ENCODE measurements at regions not wholly inside any gene's neighbourhood (a gene's known extent, or its start where the extent isn't known, plus 50 kb on each side); places are given as distances from the start of the nearest gene placed in this dataset.

DNA sequence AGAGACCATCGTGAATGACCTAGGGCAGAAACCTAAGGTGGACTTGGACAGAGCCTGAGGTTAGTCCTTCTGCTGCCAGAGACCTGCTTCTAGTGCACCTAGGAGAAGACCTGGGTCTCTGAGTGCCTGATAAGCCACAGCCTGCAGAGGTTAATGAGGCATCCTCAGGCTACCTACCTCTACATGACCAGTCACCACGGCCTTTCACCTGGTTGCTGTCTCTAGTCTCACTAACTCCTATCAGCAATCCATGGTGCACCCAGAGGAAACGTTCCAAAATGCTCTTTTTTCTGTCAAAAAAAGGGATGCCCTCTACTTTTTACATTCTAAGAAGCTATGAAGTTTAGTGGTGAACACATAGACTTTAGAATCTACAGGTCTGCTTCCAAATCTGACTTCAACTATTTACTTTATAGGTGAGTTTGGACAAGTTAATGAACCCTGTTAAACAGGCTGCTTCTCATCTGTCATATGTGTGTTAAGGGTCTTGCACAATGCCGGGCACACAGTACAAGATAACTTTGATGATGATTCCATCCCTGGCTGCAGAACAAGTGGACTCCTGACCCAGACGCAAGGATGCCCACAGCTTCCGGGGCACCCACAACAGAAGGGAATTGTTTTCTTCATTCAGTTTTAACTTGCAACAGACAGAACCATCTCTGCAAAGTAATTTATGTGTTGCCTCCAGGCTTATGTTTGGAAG lies 469.9 kb upstream of the CDH5 start:
- no peak overlapping the region for H3K4me3 ChIP-seq (ENCODE audit: low read depth, low read length)
- TF ChIP-seq, protein P1, sequence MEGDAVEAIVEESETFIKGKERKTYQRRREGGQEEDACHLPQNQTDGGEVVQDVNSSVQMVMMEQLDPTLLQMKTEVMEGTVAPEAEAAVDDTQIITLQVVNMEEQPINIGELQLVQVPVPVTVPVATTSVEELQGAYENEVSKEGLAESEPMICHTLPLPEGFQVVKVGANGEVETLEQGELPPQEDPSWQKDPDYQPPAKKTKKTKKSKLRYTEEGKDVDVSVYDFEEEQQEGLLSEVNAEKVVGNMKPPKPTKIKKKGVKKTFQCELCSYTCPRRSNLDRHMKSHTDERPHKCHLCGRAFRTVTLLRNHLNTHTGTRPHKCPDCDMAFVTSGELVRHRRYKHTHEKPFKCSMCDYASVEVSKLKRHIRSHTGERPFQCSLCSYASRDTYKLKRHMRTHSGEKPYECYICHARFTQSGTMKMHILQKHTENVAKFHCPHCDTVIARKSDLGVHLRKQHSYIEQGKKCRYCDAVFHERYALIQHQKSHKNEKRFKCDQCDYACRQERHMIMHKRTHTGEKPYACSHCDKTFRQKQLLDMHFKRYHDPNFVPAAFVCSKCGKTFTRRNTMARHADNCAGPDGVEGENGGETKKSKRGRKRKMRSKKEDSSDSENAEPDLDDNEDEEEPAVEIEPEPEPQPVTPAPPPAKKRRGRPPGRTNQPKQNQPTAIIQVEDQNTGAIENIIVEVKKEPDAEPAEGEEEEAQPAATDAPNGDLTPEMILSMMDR (IDR thresholded peaks at IDR 0.05; ENCODE audit: low read depth, low read length), result no peak

DNA sequence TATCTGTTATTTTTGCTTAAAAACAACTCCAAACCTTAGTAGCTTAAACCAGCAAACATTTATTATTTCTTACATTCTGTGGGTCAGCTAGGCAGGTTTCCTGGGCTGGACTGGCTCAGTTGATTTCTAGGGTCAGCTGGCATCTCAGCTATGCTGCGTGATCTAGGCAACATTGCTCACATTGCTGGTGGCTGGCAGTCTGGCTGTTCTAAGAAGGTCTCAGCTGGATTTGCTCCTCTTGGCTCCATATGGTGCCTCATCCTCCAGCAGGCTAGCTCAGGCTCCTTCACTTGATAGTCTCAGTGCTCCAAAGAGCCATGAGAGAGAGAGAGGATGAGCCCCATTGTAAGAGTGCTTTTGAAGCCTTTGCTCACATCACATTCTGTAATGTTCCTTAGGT lies 470.6 kb upstream of the CDH5 start:
- H3K4me3 ChIP-seq (ENCODE audit: low read depth, low read length), result no peak overlapping the region
- TF ChIP-seq, protein P1 (IDR thresholded peaks at IDR 0.05; ENCODE audit: low read depth, low read length), result no peak

DNA sequence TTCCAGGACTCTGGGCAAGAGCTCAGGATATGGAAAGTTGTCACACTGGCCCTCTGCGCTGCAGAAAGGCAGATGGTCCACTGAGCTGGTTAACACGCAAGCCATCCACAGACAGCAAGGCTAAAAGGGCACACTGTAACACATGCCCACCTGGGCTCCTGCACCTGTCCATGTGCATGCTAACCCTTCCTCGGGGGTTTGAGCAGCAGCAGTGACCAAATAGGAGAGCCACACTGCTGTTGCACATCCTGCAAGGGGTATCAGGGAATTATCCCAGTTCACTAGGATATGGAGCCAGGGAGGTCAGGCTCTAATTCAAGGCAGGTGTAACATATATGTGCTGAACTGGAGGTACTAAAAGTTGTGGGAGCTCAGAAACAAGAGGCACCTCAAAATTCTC lies 471.0 kb upstream of the CDH5 start:
- no peak overlapping the region for H3K4me3 ChIP-seq (ENCODE audit: low read depth, low read length)
- TF ChIP-seq, protein P1 (IDR thresholded peaks at IDR 0.05; ENCODE audit: low read depth, low read length), result no peak

DNA sequence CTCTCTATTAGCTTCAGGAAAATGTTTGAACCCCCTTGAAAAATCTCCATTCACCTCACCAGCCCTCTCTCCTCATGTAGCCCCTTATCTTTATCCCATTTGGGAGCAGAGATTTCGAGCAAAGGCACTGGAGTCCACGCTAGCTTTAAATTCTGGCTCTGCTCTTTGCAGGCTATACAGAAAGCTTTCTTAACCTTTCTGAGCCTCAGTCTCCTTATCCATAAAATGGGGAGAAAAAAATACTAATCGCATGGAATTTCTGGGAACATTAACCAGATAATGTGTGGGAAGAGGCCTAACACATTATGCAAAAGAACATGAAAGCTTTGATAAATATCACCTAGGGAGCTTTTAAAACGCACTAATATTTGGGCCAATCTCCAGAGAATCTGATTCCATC lies 476.3 kb upstream of the CDH5 start:
- TF ChIP-seq, protein P1 (IDR thresholded peaks at IDR 0.05; ENCODE audit: low read depth, low read length), result no peak
- no peak overlapping the region for H3K4me3 ChIP-seq (ENCODE audit: low read depth, low read length)

DNA sequence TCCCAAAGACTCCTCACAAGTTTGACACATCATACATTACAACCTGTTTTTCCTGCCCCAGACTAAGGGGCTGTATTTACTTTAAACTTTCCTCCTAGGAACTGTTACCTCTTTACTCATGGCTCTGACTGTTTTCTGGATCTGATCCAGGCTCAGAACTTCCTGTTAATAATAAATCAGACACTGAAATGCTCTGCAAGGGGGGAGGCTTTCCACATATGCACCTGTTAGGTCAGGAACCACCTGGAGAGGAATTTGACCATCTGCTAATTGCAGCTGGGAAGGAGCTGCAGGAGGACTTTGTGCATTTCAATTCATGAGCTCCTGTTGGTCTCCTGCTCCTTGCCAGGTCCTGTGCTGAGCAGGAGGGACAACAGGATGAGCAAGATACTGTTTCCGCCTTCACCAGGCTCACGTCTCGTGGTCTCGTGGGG lies 476.9 kb upstream of the CDH5 start:
- no peak overlapping the region for H3K4me3 ChIP-seq (ENCODE audit: low read depth, low read length)
- TF ChIP-seq, protein P1 (IDR thresholded peaks at IDR 0.05; ENCODE audit: low read depth, low read length), result no peak

DNA sequence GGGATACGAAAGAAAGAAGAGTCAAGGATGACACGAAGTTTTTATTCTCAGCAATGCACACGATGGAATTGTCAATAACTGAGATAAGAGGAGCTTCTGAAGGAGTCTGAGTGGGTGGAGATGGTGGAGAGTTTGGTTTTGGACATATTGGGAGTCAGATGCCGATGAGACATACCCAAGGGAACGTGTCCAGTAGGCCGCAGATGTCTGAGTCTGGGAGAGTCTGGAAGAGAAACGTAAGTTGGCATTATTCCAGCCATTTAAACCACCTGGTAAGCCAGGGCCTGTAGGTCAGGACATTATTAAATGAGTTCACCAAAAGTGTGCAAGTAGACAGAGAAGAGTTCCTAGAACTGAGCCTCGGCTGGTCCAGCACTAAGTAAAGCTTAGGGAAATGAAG lies 478.3 kb upstream of the CDH5 start:
- TF ChIP-seq, protein P1 (IDR thresholded peaks at IDR 0.05; ENCODE audit: low read depth, low read length), result no peak
- no peak overlapping the region for H3K4me3 ChIP-seq (ENCODE audit: low read depth, low read length)

DNA sequence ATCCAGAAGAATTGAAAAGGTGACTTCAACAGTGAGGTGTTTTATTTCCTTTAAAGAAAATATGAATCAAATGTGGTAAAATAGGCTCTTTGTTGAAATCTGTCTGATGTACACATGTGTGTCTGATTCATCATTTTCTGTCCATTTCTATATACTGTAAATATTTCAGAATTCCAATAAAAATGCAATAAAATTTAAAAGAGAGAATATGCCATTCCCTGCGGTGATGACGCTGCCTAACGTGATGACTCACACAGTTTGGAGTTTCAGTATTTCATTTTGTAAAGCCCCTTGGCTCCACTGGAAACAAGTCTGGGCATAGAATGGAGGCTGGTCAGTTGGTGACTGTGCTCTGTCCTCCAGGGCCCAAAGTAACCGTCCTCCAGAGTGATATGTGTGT lies 482.5 kb upstream of the CDH5 start:
- TF ChIP-seq, protein P1 (IDR thresholded peaks at IDR 0.05; ENCODE audit: low read depth, low read length), result no peak
- no peak overlapping the region for H3K4me3 ChIP-seq (ENCODE audit: low read depth, low read length)
